ENCODE measurements at regions not wholly inside any gene's neighbourhood (a gene's known extent, or its start where the extent isn't known, plus 50 kb on each side); places are given as distances from the start of the nearest gene placed in this dataset.

- Histone ChIP-seq H3K36me3 (ENCODE audit: insufficient read depth, low read length) (no peaks in the 10 kb centered on the region), H3K4me3 (ENCODE audit: low read depth, low read length, poor library complexity, severe bottlenecking) (no peak overlapping the region), H3K4me1 (ENCODE audit: insufficient read depth, low read length, poor library complexity, severe bottlenecking) (no peaks in the 10 kb centered on the region), H2AFZ (ENCODE audit: low read length) (no peak overlapping the region), H3K79me2 (ENCODE audit: insufficient read depth, low read depth, low read length) (no peaks in the 10 kb centered on the region), H4K20me1 (ENCODE audit: insufficient read depth, low read length) (no peaks in the 10 kb centered on the region), H3K4me2 (ENCODE audit: low read length) (no peak overlapping the region), H3K27ac (ENCODE audit: low read depth, low read length, poor library complexity, severe bottlenecking) (no peak overlapping the region), H3K9me3 (ENCODE audit: low read length) (no peaks in the 10 kb centered on the region), H3K9me2 (ENCODE audit: insufficient read depth, low read length) (no peaks in the 10 kb centered on the region)
- no TSS peak for BruUV-seq (replicated peaks)
- ChIA-PET POLR2A (interaction anchor here (0.5 kb wide), 1 partner anchor 27 kb away, joined by 3 read pairs; no protein-coding TSS in a partner anchor), CTCF (ENCODE audit: unreplicated experiment) (no interaction called here)
- no peak for TF ChIP-seq CTCF (conservative IDR thresholded peaks at IDR 0.05; ENCODE audit: low read length)
- no peak for TF ChIP-seq EZH2phosphoT487 (IDR thresholded peaks at IDR 0.05; ENCODE audit: borderline replicate concordance, low read depth, low read length)
- intact Hi-C loops (cut with micrococcal nuclease; ENCODE audit: unreplicated experiment): no loop called here
- no peak for DNase-seq (ENCODE audit: low spot score)
These were observed 203.4 kb downstream of the MDFIC start for GRCh38 chr7:115125312-115125711.

- no TSS peak for BruUV-seq (replicated peaks)
These were observed 202.6 kb downstream of the MDFIC start for GRCh38 chr7:115124409-115124939.

More at GRCh38 chr7:115124409-115124939, 202.6 kb downstream of the MDFIC start:
- H3K79me2 ChIP-seq (ENCODE audit: insufficient read depth, low read depth, low read length): no peaks in the 10 kb centered on the region
- no peaks in the 10 kb centered on the region for H4K20me1 ChIP-seq (ENCODE audit: insufficient read depth, low read length)
- TF ChIP-seq CTCF (conservative IDR thresholded peaks at IDR 0.05; ENCODE audit: low read length) (no peak), EZH2phosphoT487 (IDR thresholded peaks at IDR 0.05; ENCODE audit: borderline replicate concordance, low read depth, low read length) (no peak)
- ChIA-PET CTCF (ENCODE audit: unreplicated experiment) (no interaction called here), POLR2A (interaction anchor here (0.5 kb wide), 1 partner anchor 27 kb away, joined by 3 read pairs; no protein-coding TSS in a partner anchor)
- H3K4me2 ChIP-seq (ENCODE audit: low read length): no peak overlapping the region
- no peak overlapping the region for H2AFZ ChIP-seq (ENCODE audit: low read length)
- no peak overlapping the region for H3K4me3 ChIP-seq (ENCODE audit: low read depth, low read length, poor library complexity, severe bottlenecking)
- no peak for DNase-seq (ENCODE audit: low spot score)
- no peaks in the 10 kb centered on the region for H3K9me3 ChIP-seq (ENCODE audit: low read length)
- intact Hi-C loops (cut with micrococcal nuclease; ENCODE audit: unreplicated experiment): no loop called here
- H3K27ac ChIP-seq (ENCODE audit: low read depth, low read length, poor library complexity, severe bottlenecking): no peak overlapping the region
- H3K36me3 ChIP-seq (ENCODE audit: insufficient read depth, low read length): no peaks in the 10 kb centered on the region
- H3K9me2 ChIP-seq (ENCODE audit: insufficient read depth, low read length): no peaks in the 10 kb centered on the region
- no peaks in the 10 kb centered on the region for H3K4me1 ChIP-seq (ENCODE audit: insufficient read depth, low read length, poor library complexity, severe bottlenecking)
